Cardiac muscle cell (in vitro differentiated cells and primary cell): ENCODE measurements at regions not wholly inside any gene's neighbourhood (a gene's known extent, or its start where the extent isn't known, plus 50 kb on each side); places are given as distances from the start of the nearest gene placed in this dataset.

Experiments used
- DNase-seq, 2 donors: peaks; one replicate each; pipeline versions ENCODE4 v3.0.0 to v3.0.0-alpha.2; 2010 to 2017; ENCODE audit warnings: low read depth in 1 of 2, low spot score in 1 of 2
- H3K27ac ChIP-seq: fragments of 200-600 bp; sonication (generic); 2 replicates; pipeline ENCODE4 v1.5.1; 2016
- H3K27me3 ChIP-seq: fragments of 200-600 bp; sonication (generic); 2 replicates; pipeline ENCODE4 v1.6.0; 2016; ENCODE audit warnings: control low read depth
- H3K36me3 ChIP-seq: fragments of 200-600 bp; sonication (generic); 2 replicates; pipeline ENCODE4 v1.5.1; 2016; ENCODE audit warnings: control low read depth
- H3K4me1 ChIP-seq: fragments of 200-600 bp; sonication (generic); 2 replicates; pipeline ENCODE4 v1.8.1; 2017; ENCODE audit warnings: low read depth, mild to moderate bottlenecking, mixed run types
- H3K4me3 ChIP-seq: fragments of 200-600 bp; sonication (generic); 2 replicates; pipeline ENCODE4 v1.5.1; 2016; ENCODE audit warnings: mild to moderate bottlenecking
- H3K9me3 ChIP-seq: fragments of 200-600 bp; sonication (generic); 2 replicates; pipeline ENCODE4 v1.5.1; 2017; ENCODE audit warnings: low read depth, mild to moderate bottlenecking, control low read depth
- TF ChIP-seq, protein P1 (sequence below): IDR thresholded peaks from 2 replicates; pipeline ENCODE4 v1.5.1; 2012; ENCODE audit warnings: low read depth, mild to moderate bottlenecking, low read length

DNA sequence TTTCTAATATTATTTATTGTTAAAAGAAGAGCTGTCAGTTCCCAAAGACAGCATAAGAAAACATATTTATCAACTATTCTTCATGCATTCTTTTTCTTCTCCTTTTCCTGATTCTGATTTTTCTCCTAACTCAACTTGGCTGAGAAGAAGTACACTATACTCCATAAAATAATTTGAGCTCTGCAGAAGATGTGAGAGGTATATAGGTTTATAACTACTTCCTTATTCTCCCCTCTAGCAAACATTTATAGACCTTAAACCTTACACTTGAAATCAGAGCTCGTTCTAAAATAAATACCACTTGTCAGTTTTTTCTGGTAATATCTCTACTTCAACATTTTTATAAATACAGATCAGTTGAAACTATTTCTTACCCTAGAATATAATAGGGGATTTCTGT, 724.8 kb upstream of the GRAMD2B start:
- TF ChIP-seq, protein P1, sequence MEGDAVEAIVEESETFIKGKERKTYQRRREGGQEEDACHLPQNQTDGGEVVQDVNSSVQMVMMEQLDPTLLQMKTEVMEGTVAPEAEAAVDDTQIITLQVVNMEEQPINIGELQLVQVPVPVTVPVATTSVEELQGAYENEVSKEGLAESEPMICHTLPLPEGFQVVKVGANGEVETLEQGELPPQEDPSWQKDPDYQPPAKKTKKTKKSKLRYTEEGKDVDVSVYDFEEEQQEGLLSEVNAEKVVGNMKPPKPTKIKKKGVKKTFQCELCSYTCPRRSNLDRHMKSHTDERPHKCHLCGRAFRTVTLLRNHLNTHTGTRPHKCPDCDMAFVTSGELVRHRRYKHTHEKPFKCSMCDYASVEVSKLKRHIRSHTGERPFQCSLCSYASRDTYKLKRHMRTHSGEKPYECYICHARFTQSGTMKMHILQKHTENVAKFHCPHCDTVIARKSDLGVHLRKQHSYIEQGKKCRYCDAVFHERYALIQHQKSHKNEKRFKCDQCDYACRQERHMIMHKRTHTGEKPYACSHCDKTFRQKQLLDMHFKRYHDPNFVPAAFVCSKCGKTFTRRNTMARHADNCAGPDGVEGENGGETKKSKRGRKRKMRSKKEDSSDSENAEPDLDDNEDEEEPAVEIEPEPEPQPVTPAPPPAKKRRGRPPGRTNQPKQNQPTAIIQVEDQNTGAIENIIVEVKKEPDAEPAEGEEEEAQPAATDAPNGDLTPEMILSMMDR, result no peak
- H3K27ac ChIP-seq, result no peak overlapping the region
- no peaks in the 10 kb centered on the region for H3K9me3 ChIP-seq
- H3K4me3 ChIP-seq, result no peak overlapping the region
- peaks cover 15% of the 10 kb centered on the region for H3K4me1 ChIP-seq
- H3K27me3 ChIP-seq, result no peaks in the 10 kb centered on the region
- DNase-seq, result no peak
- no peaks in the 10 kb centered on the region for H3K36me3 ChIP-seq

DNA sequence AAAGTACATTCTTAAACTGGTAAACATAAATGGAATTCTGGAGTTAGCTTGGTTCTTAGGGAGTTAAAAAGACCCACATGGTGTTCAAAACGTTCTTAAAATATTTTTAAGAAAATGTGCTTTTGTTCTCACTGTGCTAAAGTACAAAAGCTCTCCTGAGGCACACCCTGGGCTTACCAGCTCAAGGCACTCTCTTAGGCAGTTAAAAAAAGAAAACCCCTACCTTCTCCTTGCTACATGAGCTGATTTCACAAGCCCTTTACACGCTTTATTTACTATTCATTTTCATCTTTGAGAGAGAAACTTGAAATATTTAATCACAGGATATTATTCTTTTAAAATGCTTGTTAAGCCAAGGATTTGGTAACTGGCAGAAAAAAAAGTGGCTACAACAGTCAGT, 723.3 kb upstream of the GRAMD2B start:
- Histone ChIP-seq H3K4me3 (no peak overlapping the region), H3K27ac (peak overlapping the region; percentile 83), H3K27me3 (no peaks in the 10 kb centered on the region), H3K36me3 (no peaks in the 10 kb centered on the region), H3K4me1 (peaks cover 15% of the 10 kb centered on the region), H3K9me3 (no peaks in the 10 kb centered on the region)
- DNase-seq, result peak; percentile 13 to 21
- TF ChIP-seq, protein P1, result no peak

DNA sequence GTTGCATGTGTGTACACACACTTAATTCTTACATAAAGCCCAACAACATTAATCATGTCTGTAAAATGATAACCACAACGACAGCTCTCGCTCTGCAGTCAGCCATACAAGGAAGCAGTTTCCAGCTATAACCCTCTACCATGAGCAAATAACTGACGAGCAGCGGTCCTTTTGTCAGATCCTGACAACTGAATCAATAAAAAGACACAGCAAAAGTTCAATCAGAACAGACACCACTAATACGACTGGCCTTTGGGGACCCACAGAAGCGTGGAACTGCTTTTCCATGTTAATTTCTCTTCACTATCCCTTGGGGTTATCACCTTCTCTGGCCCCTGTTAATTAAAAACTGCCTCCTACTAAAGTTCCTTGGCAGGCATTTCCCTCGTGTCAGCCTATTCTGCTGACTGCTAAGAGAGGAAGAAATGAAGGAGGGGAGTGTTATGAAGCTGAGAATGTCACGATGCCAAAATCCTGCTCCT, 722.8 kb upstream of the GRAMD2B start:
- TF ChIP-seq, protein P1, result no peak
- peaks cover 15% of the 10 kb centered on the region for H3K4me1 ChIP-seq
- no peaks in the 10 kb centered on the region for H3K9me3 ChIP-seq
- DNase-seq, result peak; percentile 11 to 47
- H3K27me3 ChIP-seq, result no peaks in the 10 kb centered on the region
- H3K36me3 ChIP-seq, result no peaks in the 10 kb centered on the region
- peak overlapping the region; percentile 83 for H3K27ac ChIP-seq
- no peak overlapping the region for H3K4me3 ChIP-seq

DNA sequence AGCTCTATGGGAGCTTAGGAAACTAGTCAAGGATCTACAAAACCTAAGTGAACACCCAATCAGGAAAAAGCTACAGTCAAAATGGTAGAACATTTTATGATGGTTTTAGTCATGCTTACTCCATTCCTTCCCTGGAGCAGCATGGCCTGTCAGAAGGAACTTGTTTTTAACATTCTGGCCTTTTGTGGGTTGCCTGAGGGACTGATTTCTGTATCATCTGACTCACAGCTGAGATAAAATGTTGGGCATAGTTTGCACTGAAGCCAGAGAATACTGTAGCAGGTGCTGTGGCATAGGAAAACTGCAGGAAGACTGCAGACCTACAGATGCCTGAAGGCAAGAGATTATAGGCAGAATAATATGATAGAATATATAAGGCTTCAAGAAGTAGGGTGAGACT, 719.6 kb upstream of the GRAMD2B start:
- TF ChIP-seq, protein P1, result no peak
- no peaks in the 10 kb centered on the region for H3K27me3 ChIP-seq
- no peak for DNase-seq
- peaks cover 15% of the 10 kb centered on the region for H3K4me1 ChIP-seq
- no peaks in the 10 kb centered on the region for H3K36me3 ChIP-seq
- H3K27ac ChIP-seq, result no peak overlapping the region
- H3K4me3 ChIP-seq, result no peak overlapping the region
- H3K9me3 ChIP-seq, result no peaks in the 10 kb centered on the region

DNA sequence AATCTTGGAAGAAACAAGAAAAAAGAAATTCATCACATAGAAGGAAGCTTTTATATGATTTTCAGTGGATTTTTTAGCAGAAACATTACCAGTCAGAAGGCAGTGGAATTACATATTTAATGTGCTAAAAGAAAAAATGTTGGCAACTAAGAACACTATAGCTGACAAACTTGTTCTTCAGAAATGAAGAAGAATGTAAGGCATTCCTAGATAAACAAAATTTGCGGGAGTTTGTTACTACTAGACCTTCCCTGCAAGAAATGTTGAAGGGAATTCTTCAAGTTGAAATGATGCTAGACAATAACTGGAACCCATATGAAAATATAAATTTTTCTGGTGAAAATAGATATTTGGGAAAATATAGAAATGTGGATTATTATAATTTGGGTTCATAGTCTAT, 718.3 kb upstream of the GRAMD2B start:
- no peak for DNase-seq
- Histone ChIP-seq H3K4me1 (peaks cover 10% of the 10 kb centered on the region), H3K27me3 (no peaks in the 10 kb centered on the region), H3K36me3 (no peaks in the 10 kb centered on the region), H3K9me3 (no peaks in the 10 kb centered on the region), H3K4me3 (no peak overlapping the region), H3K27ac (no peak overlapping the region)
- TF ChIP-seq, protein P1, result no peak

DNA sequence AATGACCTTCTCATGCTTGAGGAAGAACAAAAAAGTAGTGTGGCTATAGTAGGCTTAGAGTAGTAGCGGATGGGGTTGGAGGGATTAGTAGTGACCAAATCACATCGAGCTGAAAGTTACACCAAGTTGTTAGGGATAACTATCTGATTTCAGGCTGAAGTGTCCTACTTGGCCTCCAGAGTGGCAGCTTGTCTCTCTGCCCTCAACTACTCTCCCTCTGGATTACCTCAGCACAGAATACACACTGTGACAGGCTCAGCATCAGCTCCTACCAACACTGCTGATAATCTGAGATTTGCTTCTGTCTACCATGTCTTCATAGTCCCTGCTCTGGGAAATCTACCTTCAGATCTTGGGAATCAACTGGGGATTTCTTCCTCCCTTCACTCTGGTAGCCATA, 714.6 kb upstream of the GRAMD2B start:
- no peak for DNase-seq

More for the DNA sequence above, 714.6 kb upstream of the GRAMD2B start:
- Histone ChIP-seq H3K4me1 (no peaks in the 10 kb centered on the region), H3K27ac (no peak overlapping the region), H3K4me3 (no peak overlapping the region), H3K36me3 (no peaks in the 10 kb centered on the region), H3K27me3 (no peaks in the 10 kb centered on the region), H3K9me3 (no peaks in the 10 kb centered on the region)
- TF ChIP-seq, protein P1, result no peak
